Fibroblast of villous mesenchyme (primary cell): ENCODE measurements at regions not wholly inside any gene's neighbourhood (a gene's known extent, or its start where the extent isn't known, plus 50 kb on each side); places are given as distances from the start of the nearest gene placed in this dataset.

Experiments
- DNase-seq: peaks from one replicate; pipeline ENCODE4 v3.0.0-alpha.2; 2010; ENCODE audit warnings: low read depth
- H3K4me3 ChIP-seq: 2 replicates; pipeline ENCODE4 v1.5.1; 2011; ENCODE audit warnings: low read depth, mild to moderate bottlenecking, low read length
- CTCF ChIP-seq: IDR thresholded peaks from 2 replicates; pipeline ENCODE4 v1.5.1; 2012; ENCODE audit warnings: low read depth, mild to moderate bottlenecking, low read length; ENCODE audit not compliant: insufficient read depth

DNA sequence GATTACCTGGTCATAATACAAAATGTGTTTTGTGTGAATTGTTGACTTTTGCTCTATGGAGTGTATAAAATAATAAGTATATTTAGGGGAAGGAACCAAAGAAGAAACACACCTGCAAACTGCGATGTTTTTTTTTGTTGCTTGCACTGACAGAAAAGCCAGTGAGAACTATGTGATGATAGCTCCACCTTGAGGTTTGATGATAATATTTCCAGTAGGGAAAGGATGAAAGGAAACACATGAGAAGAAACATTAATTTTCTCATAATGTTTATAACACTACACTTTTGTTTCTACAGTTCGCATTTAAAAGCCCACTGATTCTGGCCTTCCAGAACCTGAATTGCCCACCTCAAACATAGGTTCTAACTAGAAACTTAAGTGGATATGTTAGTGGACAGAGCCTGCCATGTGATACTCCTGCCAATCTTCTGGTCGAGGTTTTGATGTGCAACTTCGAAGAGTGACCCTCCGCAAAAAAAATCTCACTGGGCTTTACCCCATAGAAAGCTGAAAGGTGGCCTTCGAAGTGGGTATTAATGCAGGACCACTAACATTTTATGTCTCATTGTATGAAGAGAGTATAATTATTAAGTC lies 476.4 kb upstream of the SPHKAP start:
- peak; percentile 61 for DNase-seq
- peak; percentile 61 for TF ChIP-seq CTCF

DNA sequence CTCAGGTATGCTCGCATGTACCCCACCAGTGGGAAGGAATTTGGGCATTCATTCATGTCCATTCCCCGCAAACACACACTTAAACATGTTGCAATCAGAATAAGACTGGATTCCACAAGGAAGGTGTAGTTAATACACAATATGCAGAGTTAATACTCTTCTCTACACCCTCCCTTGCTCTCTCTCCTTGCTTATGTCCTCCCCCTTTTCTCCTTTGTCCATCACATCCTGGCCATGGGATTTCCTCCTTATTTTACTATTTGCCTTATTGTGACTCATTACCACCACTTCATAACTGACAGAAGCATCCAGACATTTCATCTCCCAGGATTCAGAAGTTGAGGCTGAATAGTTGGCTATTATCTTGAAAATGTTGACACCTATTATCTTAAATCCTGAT lies 473.8 kb upstream of the SPHKAP start:
- no peak for TF ChIP-seq CTCF

More for the DNA sequence above, 476.4 kb upstream of the SPHKAP start:
- H3K4me3 ChIP-seq = no peak overlapping the region

DNA sequence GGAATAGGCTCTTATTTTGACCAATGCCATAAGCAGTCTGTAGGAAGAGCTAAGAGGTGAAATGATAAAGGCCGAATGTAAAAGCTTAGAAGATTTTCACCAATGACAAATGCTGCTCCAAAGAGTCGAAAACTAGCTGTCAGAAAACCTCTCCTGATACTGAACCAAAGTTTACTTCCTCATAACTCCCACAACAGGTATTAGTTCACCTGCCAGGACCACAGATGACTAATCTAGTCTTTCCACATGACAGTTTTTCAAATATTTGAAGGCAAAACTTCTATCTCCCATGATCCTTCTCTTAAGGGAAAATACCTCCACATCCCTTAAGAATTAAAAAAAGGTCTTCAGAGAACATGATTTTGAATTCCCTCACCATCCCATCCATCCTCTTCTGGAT lies 473.2 kb upstream of the SPHKAP start:
- no peak for TF ChIP-seq CTCF
- no peak overlapping the region for H3K4me3 ChIP-seq
- DNase-seq = no peak

More for the DNA sequence above, 473.8 kb upstream of the SPHKAP start:
- no peak overlapping the region for H3K4me3 ChIP-seq
- no peak for DNase-seq

- no peak for TF ChIP-seq CTCF
- H3K4me3 ChIP-seq = no peak overlapping the region
- no peak for DNase-seq
Measured at GRCh38 chr2:228653884-228654283, 472.4 kb upstream of the SPHKAP start.

- H3K4me3 ChIP-seq = no peak overlapping the region
- DNase-seq = peak; percentile 21
- TF ChIP-seq CTCF = no peak
Measured at GRCh38 chr2:228652366-228652765, 470.9 kb upstream of the SPHKAP start.

- TF ChIP-seq CTCF = no peak
- no peak overlapping the region for H3K4me3 ChIP-seq
- no peak for DNase-seq
Measured at GRCh38 chr2:228649876-228650275, 468.4 kb upstream of the SPHKAP start.

DNA sequence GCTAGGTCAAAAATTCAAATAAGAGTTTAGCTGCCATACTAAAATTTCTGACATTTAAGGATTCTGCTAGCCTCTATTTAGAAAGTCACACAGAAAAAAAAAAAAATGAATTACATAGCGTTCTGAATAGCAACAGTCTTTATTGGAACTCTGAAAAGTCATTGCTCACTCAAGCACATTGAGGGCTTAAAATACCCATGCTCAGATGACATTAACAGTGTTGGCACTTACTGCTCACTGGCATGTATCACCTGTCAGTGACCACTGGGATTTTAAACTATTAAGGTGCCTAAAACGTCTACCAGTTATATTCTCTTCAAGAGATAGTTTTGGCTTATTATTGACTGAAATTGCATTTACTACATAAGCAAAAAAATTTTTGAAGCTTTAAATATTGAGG lies 468.0 kb upstream of the SPHKAP start:
- no peak for DNase-seq
- TF ChIP-seq CTCF = no peak

More for the DNA sequence above, 468.0 kb upstream of the SPHKAP start:
- H3K4me3 ChIP-seq = no peak overlapping the region
